HL-60/S4 (cell line): ENCODE measurements at regions not wholly inside any gene's neighbourhood (a gene's known extent, or its start where the extent isn't known, plus 50 kb on each side); places are given as distances from the start of the nearest gene placed in this dataset.

Source experiments
- in situ Hi-C: fragments of 300-500 bp; cut with MboI; formaldehyde crosslinking; loops from 2 replicates; pipeline ENCODE4 v1.14.3; 2022; ENCODE audit warnings: low sequenced_read_pairs

GRCh38 chr5:152271420-152271819 lies 133.7 kb downstream of the NMUR2 start:
- in situ Hi-C loops: no loop called here

GRCh38 chr5:152270096-152270495 lies 135.0 kb downstream of the NMUR2 start:
- in situ Hi-C loops: no loop called here

- in situ Hi-C loops: no loop called here
These were observed 135.5 kb downstream of the NMUR2 start for GRCh38 chr5:152269533-152269932.

GRCh38 chr5:152264645-152265254 lies 140.3 kb downstream of the NMUR2 start:
- in situ Hi-C loops: no loop called here

- in situ Hi-C loops: no loop called here
These were observed 142.4 kb downstream of the NMUR2 start for GRCh38 chr5:152262667-152263066.

- in situ Hi-C loops: no loop called here
These were observed 144.1 kb downstream of the NMUR2 start for GRCh38 chr5:152260940-152261339.

- in situ Hi-C loops: no loop called here
These were observed 145.4 kb downstream of the NMUR2 start for GRCh38 chr5:152259702-152260101.

- in situ Hi-C loops: no loop called here
These were observed 148.5 kb downstream of the NMUR2 start for GRCh38 chr5:152256580-152256979.

- in situ Hi-C loops: no loop called here
These were observed 149.7 kb downstream of the NMUR2 start for GRCh38 chr5:152255411-152255810.

- in situ Hi-C loops: no loop called here
These were observed 157.2 kb downstream of the NMUR2 start for GRCh38 chr5:152247850-152248385.

- in situ Hi-C loops: no loop called here
These were observed 158.7 kb downstream of the NMUR2 start for GRCh38 chr5:152246401-152246800.

GRCh38 chr5:152237531-152237930 lies 167.5 kb downstream of the NMUR2 start:
- in situ Hi-C loops: no loop called here

- in situ Hi-C loops: no loop called here
These were observed 178.9 kb downstream of the NMUR2 start for GRCh38 chr5:152226191-152226590.

GRCh38 chr5:152221721-152222629 lies 183.1 kb downstream of the NMUR2 start:
- in situ Hi-C loops: no loop called here

GRCh38 chr5:152218694-152219093 lies 186.4 kb downstream of the NMUR2 start:
- in situ Hi-C loops: no loop called here

- in situ Hi-C loops: no loop called here
These were observed 199.3 kb downstream of the NMUR2 start for GRCh38 chr5:152205804-152206203.

- in situ Hi-C loops: no loop called here
These were observed 202.8 kb downstream of the NMUR2 start for GRCh38 chr5:152202321-152202720.

- in situ Hi-C loops: no loop called here
These were observed 211.5 kb downstream of the NMUR2 start for GRCh38 chr5:152193391-152194107.

- in situ Hi-C loops: no loop called here
These were observed 216.8 kb downstream of the NMUR2 start for GRCh38 chr5:152188251-152188650.

- in situ Hi-C loops: no loop called here
These were observed 217.4 kb downstream of the NMUR2 start for GRCh38 chr5:152187668-152188067.

GRCh38 chr5:152185547-152186245 lies 219.4 kb downstream of the NMUR2 start:
- in situ Hi-C loops: no loop called here
